ENCODE measurements at regions not wholly inside any gene's neighbourhood (a gene's known extent, or its start where the extent isn't known, plus 50 kb on each side); places are given as distances from the start of the nearest gene placed in this dataset.

DNA sequence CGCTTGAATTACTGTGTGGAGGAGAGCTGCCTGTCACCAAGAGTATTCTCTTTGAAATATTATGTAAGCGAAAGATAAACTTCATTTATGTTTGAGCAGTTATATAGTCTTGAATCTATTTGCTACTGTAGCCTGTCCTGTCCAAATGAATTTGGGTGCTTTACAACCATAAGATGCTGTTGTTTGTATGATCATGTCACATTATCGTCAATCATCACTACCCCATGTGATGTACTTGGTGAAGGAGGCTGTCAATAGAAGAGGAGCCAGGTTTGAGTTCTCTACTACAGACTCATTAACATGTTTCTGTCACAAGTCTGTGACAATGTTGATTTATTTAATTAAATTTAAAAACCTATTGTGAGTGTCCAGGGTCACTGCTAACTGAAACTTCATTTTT lies 403.3 kb upstream of the MEF2C start:
- TF ChIP-seq, protein P1, sequence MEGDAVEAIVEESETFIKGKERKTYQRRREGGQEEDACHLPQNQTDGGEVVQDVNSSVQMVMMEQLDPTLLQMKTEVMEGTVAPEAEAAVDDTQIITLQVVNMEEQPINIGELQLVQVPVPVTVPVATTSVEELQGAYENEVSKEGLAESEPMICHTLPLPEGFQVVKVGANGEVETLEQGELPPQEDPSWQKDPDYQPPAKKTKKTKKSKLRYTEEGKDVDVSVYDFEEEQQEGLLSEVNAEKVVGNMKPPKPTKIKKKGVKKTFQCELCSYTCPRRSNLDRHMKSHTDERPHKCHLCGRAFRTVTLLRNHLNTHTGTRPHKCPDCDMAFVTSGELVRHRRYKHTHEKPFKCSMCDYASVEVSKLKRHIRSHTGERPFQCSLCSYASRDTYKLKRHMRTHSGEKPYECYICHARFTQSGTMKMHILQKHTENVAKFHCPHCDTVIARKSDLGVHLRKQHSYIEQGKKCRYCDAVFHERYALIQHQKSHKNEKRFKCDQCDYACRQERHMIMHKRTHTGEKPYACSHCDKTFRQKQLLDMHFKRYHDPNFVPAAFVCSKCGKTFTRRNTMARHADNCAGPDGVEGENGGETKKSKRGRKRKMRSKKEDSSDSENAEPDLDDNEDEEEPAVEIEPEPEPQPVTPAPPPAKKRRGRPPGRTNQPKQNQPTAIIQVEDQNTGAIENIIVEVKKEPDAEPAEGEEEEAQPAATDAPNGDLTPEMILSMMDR (IDR thresholded peaks at IDR 0.05; ENCODE audit: insufficient read depth, low read length, poor library complexity, severe bottlenecking), result no peak
- no peak overlapping the region for H3K4me3 ChIP-seq (replicated peaks; ENCODE audit: low read depth, low read length)
- no peaks in the 10 kb centered on the region for H3K27me3 ChIP-seq (replicated peaks; ENCODE audit: control insufficient read depth, insufficient read depth, low read length)
- no peak for DNase-seq (ENCODE audit: extremely low read depth, insufficient read length)
- no peaks in the 10 kb centered on the region for H3K36me3 ChIP-seq (ENCODE audit: control insufficient read depth, insufficient read depth, low read length)

DNA sequence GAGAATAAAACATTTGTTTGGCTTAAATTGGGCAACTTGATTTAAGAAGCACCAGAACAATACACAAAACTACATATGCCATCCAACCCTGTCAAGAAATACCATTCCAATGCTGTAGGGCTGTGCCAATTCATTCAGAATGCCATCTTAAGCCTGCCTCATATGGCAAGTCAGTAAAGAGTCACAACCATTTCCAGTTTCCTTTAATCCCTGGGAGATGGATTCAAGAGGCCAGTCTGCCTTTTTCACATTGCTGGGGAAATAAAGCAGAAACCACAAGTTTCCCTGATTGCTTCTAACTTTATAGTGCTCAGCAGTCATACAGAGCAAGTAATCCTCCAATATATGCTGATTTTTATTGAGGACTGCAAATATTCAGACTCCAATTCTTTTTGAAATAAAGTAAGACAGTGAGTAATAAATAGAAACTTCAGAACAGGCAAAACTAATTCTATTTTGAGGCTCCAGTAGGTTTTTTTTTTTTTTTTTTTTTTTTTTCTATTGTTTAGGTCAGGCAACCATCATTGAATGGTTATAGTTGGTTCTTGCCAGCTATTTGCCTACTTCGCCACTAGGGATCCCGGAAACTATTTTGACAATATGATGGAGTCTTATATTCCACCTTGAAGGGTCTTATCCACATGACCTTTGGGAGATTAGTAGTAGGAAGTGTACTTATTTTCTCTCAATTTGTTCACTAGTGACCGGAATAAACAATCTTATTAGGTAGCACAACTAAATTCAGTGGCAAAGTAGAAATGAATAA lies 400.9 kb upstream of the MEF2C start:
- H3K36me3 ChIP-seq (ENCODE audit: control insufficient read depth, insufficient read depth, low read length), result no peaks in the 10 kb centered on the region
- H3K4me3 ChIP-seq (replicated peaks; ENCODE audit: low read depth, low read length), result no peak overlapping the region
- H3K27me3 ChIP-seq (replicated peaks; ENCODE audit: control insufficient read depth, insufficient read depth, low read length), result no peaks in the 10 kb centered on the region
- TF ChIP-seq, protein P1 (IDR thresholded peaks at IDR 0.05; ENCODE audit: insufficient read depth, low read length, poor library complexity, severe bottlenecking), result no peak
- DNase-seq (ENCODE audit: extremely low read depth, insufficient read length), result no peak

DNA sequence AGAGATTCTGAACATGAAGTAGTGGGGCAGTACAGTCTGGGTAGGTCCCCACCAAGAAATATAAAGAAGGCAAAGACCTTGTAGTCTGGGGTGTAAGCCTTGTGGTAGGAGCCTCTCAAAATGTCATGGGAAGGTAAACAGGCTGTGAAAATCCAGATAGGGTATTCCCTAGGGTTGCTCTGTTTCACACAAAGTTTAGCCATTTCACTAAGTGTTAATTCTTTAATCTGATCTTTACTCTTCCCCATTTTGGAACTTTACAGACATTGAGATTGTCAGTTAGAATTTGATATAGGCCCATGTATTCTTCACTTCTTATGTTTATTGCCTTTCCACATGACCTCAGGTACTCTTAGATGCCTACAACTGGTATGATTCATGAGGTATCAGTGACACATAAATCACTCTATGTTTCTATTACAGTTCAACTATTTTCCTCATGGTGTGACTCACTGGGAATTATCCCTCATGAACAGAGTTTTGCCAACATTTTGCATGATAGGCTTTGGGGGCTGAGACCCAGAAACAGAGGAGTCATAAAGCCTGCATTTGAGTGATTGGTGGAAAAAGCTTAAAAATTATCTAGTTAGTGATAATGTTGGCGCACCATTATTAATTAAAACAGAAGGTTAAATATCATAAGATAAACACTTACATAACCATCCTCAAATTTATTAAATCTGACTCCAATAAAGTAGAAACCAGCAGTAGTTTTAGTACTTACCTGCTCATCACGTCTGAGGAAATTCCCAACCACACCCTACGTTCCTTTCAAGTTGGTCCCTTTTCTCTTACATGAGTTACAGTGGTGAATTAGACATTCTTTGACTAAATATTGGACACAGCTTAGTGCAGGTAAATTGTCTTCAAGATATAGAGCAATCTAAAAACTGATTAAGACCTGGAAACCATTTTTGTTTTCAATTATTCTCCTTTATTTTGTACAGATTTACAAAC lies 399.8 kb upstream of the MEF2C start:
- TF ChIP-seq, protein P1 (IDR thresholded peaks at IDR 0.05; ENCODE audit: insufficient read depth, low read length, poor library complexity, severe bottlenecking), result no peak
- Histone ChIP-seq H3K4me3 (replicated peaks; ENCODE audit: low read depth, low read length) (no peak overlapping the region), H3K27me3 (replicated peaks; ENCODE audit: control insufficient read depth, insufficient read depth, low read length) (no peaks in the 10 kb centered on the region), H3K36me3 (ENCODE audit: control insufficient read depth, insufficient read depth, low read length) (no peaks in the 10 kb centered on the region)
- no peak for DNase-seq (ENCODE audit: extremely low read depth, insufficient read length)

DNA sequence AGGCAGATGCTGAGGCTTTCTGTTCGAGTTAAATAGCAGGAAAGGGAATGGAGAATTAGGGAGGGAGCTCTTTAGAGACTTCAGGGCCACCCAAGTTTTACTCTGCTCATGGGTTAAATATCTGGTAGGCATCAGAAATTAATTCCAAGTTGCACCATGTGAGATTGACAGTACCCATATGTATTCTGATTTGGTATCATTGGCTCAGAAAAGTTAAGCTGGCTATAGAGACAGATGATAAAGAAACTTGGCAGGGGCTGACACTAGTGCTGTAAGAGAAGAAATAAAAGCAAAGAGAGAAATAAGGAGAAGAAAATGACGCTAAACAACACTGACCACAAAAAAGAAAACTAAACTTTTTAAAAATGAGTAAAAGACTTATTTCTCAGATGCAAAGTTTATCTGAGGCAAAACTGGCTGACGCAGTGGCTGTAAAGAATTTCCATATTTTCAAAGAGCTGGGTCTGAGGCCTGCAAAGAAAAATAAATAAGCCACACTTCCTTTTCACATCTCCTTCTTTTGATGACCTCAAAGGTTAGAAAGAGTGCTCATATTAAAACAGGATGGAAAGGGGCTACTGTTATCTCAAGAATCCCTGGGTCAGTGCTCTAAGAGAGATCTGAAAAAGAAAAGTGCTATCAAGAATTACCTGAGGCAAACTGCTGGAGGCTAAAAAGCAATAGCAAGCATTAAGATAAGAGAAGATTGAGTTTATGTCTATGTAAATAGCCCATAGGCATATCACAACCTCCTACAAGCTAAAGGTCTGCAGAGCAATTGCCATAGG lies 399.0 kb upstream of the MEF2C start:
- Histone ChIP-seq H3K27me3 (replicated peaks; ENCODE audit: control insufficient read depth, insufficient read depth, low read length) (no peaks in the 10 kb centered on the region), H3K4me3 (replicated peaks; ENCODE audit: low read depth, low read length) (no peak overlapping the region), H3K36me3 (ENCODE audit: control insufficient read depth, insufficient read depth, low read length) (no peaks in the 10 kb centered on the region)
- TF ChIP-seq, protein P1 (IDR thresholded peaks at IDR 0.05; ENCODE audit: insufficient read depth, low read length, poor library complexity, severe bottlenecking), result no peak
- DNase-seq (ENCODE audit: extremely low read depth, insufficient read length), result no peak

DNA sequence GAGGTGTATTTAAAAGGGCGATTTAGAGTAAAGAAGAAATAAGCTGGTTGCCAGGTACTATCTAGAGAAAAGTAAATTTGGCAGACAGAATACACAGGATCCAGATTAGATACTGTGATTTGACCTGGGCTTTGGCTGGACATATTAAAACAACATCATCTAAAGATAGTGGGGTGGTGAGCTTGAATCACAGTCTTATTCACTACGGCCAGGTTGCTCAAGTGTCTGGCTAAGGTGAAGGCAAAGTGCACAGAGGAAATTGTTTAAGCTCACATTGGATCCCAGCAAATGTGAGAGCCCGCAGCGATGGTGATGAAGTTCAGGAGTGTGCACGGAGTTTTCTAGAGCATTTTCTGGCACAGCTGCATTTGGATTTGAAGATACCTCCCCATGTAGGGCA lies 398.2 kb upstream of the MEF2C start:
- Histone ChIP-seq H3K27me3 (replicated peaks; ENCODE audit: control insufficient read depth, insufficient read depth, low read length) (no peaks in the 10 kb centered on the region), H3K36me3 (ENCODE audit: control insufficient read depth, insufficient read depth, low read length) (no peaks in the 10 kb centered on the region), H3K4me3 (replicated peaks; ENCODE audit: low read depth, low read length) (no peak overlapping the region)
- TF ChIP-seq, protein P1 (IDR thresholded peaks at IDR 0.05; ENCODE audit: insufficient read depth, low read length, poor library complexity, severe bottlenecking), result no peak
- DNase-seq (ENCODE audit: extremely low read depth, insufficient read length), result no peak
